ENCODE measurements at regions not wholly inside any gene's neighbourhood (a gene's known extent, or its start where the extent isn't known, plus 50 kb on each side); places are given as distances from the start of the nearest gene placed in this dataset.

DNA sequence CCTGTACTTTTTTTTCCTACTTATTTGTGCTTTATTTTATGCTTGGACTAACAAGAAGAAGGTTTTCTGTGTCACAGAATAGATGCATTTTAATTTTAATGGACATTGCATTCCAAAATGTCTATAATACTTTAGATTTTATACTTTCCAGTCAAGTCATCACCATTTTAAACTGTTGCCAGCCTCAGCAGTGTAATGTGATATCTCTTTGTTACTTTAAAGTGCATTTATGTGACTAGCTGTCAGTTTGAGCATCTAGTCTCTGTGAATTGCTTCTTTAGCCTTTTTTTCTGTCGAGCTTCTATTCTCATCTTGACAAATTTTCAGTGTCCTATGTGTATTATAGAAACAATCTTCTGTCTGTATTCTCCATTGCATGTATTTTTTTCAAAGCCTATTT, 511.4 kb upstream of the CBLB start:
- Histone ChIP-seq H3K79me1 (ENCODE audit: low read depth, low read length) (no peaks in the 10 kb centered on the region), H3K9me3 (replicated peaks in 1 of 2; ENCODE audit: control insufficient read depth in 2 of 2, insufficient read depth in 1 of 2, low read depth in 1 of 2, low read length in 2 of 2) (no peaks in the 10 kb centered on the region), H3K4ac (ENCODE audit: low read length) (no peak overlapping the region), H3K18ac (ENCODE audit: low read length) (no peak overlapping the region), H3K27me3 (ENCODE audit: control insufficient read depth in 3 of 3, insufficient read depth in 3 of 3, low read depth in 1 of 3, low read length in 3 of 3) (no peaks in the 10 kb centered on the region), H3K9ac (ENCODE audit: low read depth, low read length, poor library complexity) (no peak overlapping the region), H3K4me1 (ENCODE audit: control insufficient read depth in 2 of 2, insufficient read depth in 1 of 2, low read depth in 1 of 2, low read length in 2 of 2) (peaks cover 0 to 11% of the 10 kb centered on the region in 2 donors), H2BK5ac (ENCODE audit: low read length) (no peak overlapping the region), H3K36me3 (replicated peaks in 1 of 2; ENCODE audit: control insufficient read depth in 2 of 2, insufficient read depth in 2 of 2, low read length in 2 of 2) (no peaks in the 10 kb centered on the region), H3K23ac (ENCODE audit: low read depth, low read length, poor library complexity) (no peak overlapping the region), H4K8ac (ENCODE audit: low read depth, low read length) (no peak overlapping the region), H2BK120ac (ENCODE audit: low read depth, low read length) (no peak overlapping the region), H3K14ac (ENCODE audit: low read length) (no peak overlapping the region), H3K4me3 (ENCODE audit: low read length in 2 of 2) (no peak overlapping the region), H2AK5ac (ENCODE audit: low read depth, low read length) (no peak overlapping the region), H2BK15ac (ENCODE audit: low read length) (no peak overlapping the region), H2AFZ (ENCODE audit: low read length) (peak overlapping the region; percentile 71), H3K4me2 (ENCODE audit: insufficient read depth, low read length, poor library complexity, severe bottlenecking) (no peak overlapping the region), H4K91ac (ENCODE audit: low read depth, low read length, poor library complexity) (no peak overlapping the region), H3K27ac (replicated peaks; ENCODE audit: low read length) (no peak overlapping the region), H2BK12ac (ENCODE audit: low read length) (no peak overlapping the region)
- no peak for DNase-seq (ENCODE audit: low spot score)
- WGBS, 2 donors (ENCODE audit: extremely low coverage in 2 of 2, insufficient read length in 2 of 2, insufficient replicate concordance in 1 of 2): no CpG with 5 or more reads among the region's 1 CpG

DNA sequence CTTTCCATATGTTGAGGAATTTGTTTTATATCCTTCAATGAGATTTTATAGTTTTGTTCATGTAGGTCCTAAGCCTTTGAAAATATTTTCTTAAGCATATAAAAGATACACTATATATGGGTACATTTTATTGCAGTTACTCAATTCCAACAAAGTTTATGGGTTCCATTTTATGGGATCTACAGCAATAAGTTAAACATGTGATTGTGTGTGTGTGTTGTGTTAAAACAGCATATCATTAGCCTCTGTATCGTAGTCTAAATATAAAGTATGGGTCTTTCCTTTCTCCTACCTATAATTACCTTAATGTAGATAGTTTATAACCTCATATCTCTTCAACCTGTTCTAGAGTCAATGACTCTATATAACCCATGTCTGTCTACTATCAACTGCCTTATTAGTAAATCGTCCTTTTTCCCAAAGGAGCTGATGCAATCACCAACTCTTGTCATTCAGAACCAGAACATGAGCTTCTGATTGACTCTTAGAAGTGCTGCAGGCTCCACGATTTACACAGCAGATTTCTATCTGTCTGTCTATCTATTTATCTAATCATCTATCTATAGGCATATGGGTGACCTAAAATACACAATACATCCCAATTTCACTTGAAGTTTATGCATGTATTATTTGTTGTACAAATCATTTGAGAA, 512.6 kb upstream of the CBLB start:
- no peak overlapping the region for H4K8ac ChIP-seq (ENCODE audit: low read depth, low read length)
- no peak overlapping the region for H3K9ac ChIP-seq (ENCODE audit: low read depth, low read length, poor library complexity)
- H2AK5ac ChIP-seq (ENCODE audit: low read depth, low read length): no peak overlapping the region
- no peaks in the 10 kb centered on the region for H3K36me3 ChIP-seq (replicated peaks in 1 of 2; ENCODE audit: control insufficient read depth in 2 of 2, insufficient read depth in 2 of 2, low read length in 2 of 2)
- H3K18ac ChIP-seq (ENCODE audit: low read length): no peak overlapping the region
- H3K27ac ChIP-seq (replicated peaks; ENCODE audit: low read length): no peak overlapping the region
- H3K14ac ChIP-seq (ENCODE audit: low read length): no peak overlapping the region
- H3K27me3 ChIP-seq (ENCODE audit: control insufficient read depth in 3 of 3, insufficient read depth in 3 of 3, low read depth in 1 of 3, low read length in 3 of 3): no peaks in the 10 kb centered on the region
- no peak overlapping the region for H2BK5ac ChIP-seq (ENCODE audit: low read length)
- peaks cover 0 to 11% of the 10 kb centered on the region in 2 donors for H3K4me1 ChIP-seq (ENCODE audit: control insufficient read depth in 2 of 2, insufficient read depth in 1 of 2, low read depth in 1 of 2, low read length in 2 of 2)
- H2BK15ac ChIP-seq (ENCODE audit: low read length): no peak overlapping the region
- H2AFZ ChIP-seq (ENCODE audit: low read length): peak overlapping the region; percentile 60
- H3K4me3 ChIP-seq (ENCODE audit: low read length in 2 of 2): no peak overlapping the region
- no peak overlapping the region for H4K91ac ChIP-seq (ENCODE audit: low read depth, low read length, poor library complexity)
- H3K4ac ChIP-seq (ENCODE audit: low read length): no peak overlapping the region
- H2BK12ac ChIP-seq (ENCODE audit: low read length): no peak overlapping the region
- no peaks in the 10 kb centered on the region for H3K9me3 ChIP-seq (replicated peaks in 1 of 2; ENCODE audit: control insufficient read depth in 2 of 2, insufficient read depth in 1 of 2, low read depth in 1 of 2, low read length in 2 of 2)
- H2BK120ac ChIP-seq (ENCODE audit: low read depth, low read length): no peak overlapping the region
- no CpG with 5 or more reads among the region's 3 CpGs for WGBS, 2 donors (ENCODE audit: extremely low coverage in 2 of 2, insufficient read length in 2 of 2, insufficient replicate concordance in 1 of 2)
- no peak overlapping the region for H3K23ac ChIP-seq (ENCODE audit: low read depth, low read length, poor library complexity)
- no peak overlapping the region for H3K4me2 ChIP-seq (ENCODE audit: insufficient read depth, low read length, poor library complexity, severe bottlenecking)
- DNase-seq (ENCODE audit: low spot score): no peak
- H3K79me1 ChIP-seq (ENCODE audit: low read depth, low read length): no peaks in the 10 kb centered on the region

- no peak overlapping the region for H2AK5ac ChIP-seq (ENCODE audit: low read depth, low read length)
- H4K8ac ChIP-seq (ENCODE audit: low read depth, low read length): no peak overlapping the region
- H2BK12ac ChIP-seq (ENCODE audit: low read length): no peak overlapping the region
- H3K27me3 ChIP-seq (ENCODE audit: control insufficient read depth in 3 of 3, insufficient read depth in 3 of 3, low read depth in 1 of 3, low read length in 3 of 3): no peaks in the 10 kb centered on the region
- no peak overlapping the region for H3K4me3 ChIP-seq (ENCODE audit: low read length in 2 of 2)
- H3K4me2 ChIP-seq (ENCODE audit: insufficient read depth, low read length, poor library complexity, severe bottlenecking): no peak overlapping the region
- H3K18ac ChIP-seq (ENCODE audit: low read length): no peak overlapping the region
- no peaks in the 10 kb centered on the region for H3K9me3 ChIP-seq (replicated peaks in 1 of 2; ENCODE audit: control insufficient read depth in 2 of 2, insufficient read depth in 1 of 2, low read depth in 1 of 2, low read length in 2 of 2)
- no peak overlapping the region for H3K14ac ChIP-seq (ENCODE audit: low read length)
- no peaks in the 10 kb centered on the region for H3K79me1 ChIP-seq (ENCODE audit: low read depth, low read length)
- H2AFZ ChIP-seq (ENCODE audit: low read length): peak overlapping the region; percentile 5
- H3K4me1 ChIP-seq (ENCODE audit: control insufficient read depth in 2 of 2, insufficient read depth in 1 of 2, low read depth in 1 of 2, low read length in 2 of 2): peaks cover 0 to 11% of the 10 kb centered on the region in 2 donors
- no peak overlapping the region for H3K27ac ChIP-seq (replicated peaks; ENCODE audit: low read length)
- H4K91ac ChIP-seq (ENCODE audit: low read depth, low read length, poor library complexity): no peak overlapping the region
- no peaks in the 10 kb centered on the region for H3K36me3 ChIP-seq (replicated peaks in 1 of 2; ENCODE audit: control insufficient read depth in 2 of 2, insufficient read depth in 2 of 2, low read length in 2 of 2)
- H3K4ac ChIP-seq (ENCODE audit: low read length): no peak overlapping the region
- H2BK5ac ChIP-seq (ENCODE audit: low read length): no peak overlapping the region
- no peak overlapping the region for H2BK120ac ChIP-seq (ENCODE audit: low read depth, low read length)
- no peak overlapping the region for H3K9ac ChIP-seq (ENCODE audit: low read depth, low read length, poor library complexity)
- H2BK15ac ChIP-seq (ENCODE audit: low read length): no peak overlapping the region
- DNase-seq (ENCODE audit: low spot score): no peak
- no peak overlapping the region for H3K23ac ChIP-seq (ENCODE audit: low read depth, low read length, poor library complexity)
These were observed 513.1 kb upstream of the CBLB start for GRCh38 chr3:106381939-106382335.

- H3K4me3 ChIP-seq (ENCODE audit: low read length in 2 of 2): no peak overlapping the region
- H4K91ac ChIP-seq (ENCODE audit: low read depth, low read length, poor library complexity): no peak overlapping the region
- no peak overlapping the region for H2AFZ ChIP-seq (ENCODE audit: low read length)
- H3K27ac ChIP-seq (replicated peaks; ENCODE audit: low read length): no peak overlapping the region
- H2BK15ac ChIP-seq (ENCODE audit: low read length): no peak overlapping the region
- no CpG with 5 or more reads among the region's 3 CpGs for WGBS, 2 donors (ENCODE audit: extremely low coverage in 2 of 2, insufficient read length in 2 of 2, insufficient replicate concordance in 1 of 2)
- H3K23ac ChIP-seq (ENCODE audit: low read depth, low read length, poor library complexity): no peak overlapping the region
- H3K4me1 ChIP-seq (ENCODE audit: control insufficient read depth in 2 of 2, insufficient read depth in 1 of 2, low read depth in 1 of 2, low read length in 2 of 2): peaks cover 0 to 3% of the 10 kb centered on the region in 2 donors
- H4K8ac ChIP-seq (ENCODE audit: low read depth, low read length): no peak overlapping the region
- H3K4me2 ChIP-seq (ENCODE audit: insufficient read depth, low read length, poor library complexity, severe bottlenecking): no peak overlapping the region
- H3K14ac ChIP-seq (ENCODE audit: low read length): no peak overlapping the region
- no peak overlapping the region for H2AK5ac ChIP-seq (ENCODE audit: low read depth, low read length)
- no peaks in the 10 kb centered on the region for H3K79me1 ChIP-seq (ENCODE audit: low read depth, low read length)
- H2BK120ac ChIP-seq (ENCODE audit: low read depth, low read length): no peak overlapping the region
- H3K4ac ChIP-seq (ENCODE audit: low read length): no peak overlapping the region
- no peak overlapping the region for H3K9ac ChIP-seq (ENCODE audit: low read depth, low read length, poor library complexity)
- H2BK5ac ChIP-seq (ENCODE audit: low read length): no peak overlapping the region
- no peaks in the 10 kb centered on the region for H3K9me3 ChIP-seq (replicated peaks in 1 of 2; ENCODE audit: control insufficient read depth in 2 of 2, insufficient read depth in 1 of 2, low read depth in 1 of 2, low read length in 2 of 2)
- no peaks in the 10 kb centered on the region for H3K27me3 ChIP-seq (ENCODE audit: control insufficient read depth in 3 of 3, insufficient read depth in 3 of 3, low read depth in 1 of 3, low read length in 3 of 3)
- H3K36me3 ChIP-seq (replicated peaks in 1 of 2; ENCODE audit: control insufficient read depth in 2 of 2, insufficient read depth in 2 of 2, low read length in 2 of 2): no peaks in the 10 kb centered on the region
- no peak overlapping the region for H2BK12ac ChIP-seq (ENCODE audit: low read length)
- DNase-seq (ENCODE audit: low spot score): no peak
- H3K18ac ChIP-seq (ENCODE audit: low read length): no peak overlapping the region
These were observed 517.2 kb upstream of the CBLB start for GRCh38 chr3:106386050-106386449.

All from neuronal stem cell (in vitro differentiated cells).